HG02678 (cell line): ENCODE measurements at regions not wholly inside any gene's neighbourhood (a gene's known extent, or its start where the extent isn't known, plus 50 kb on each side); places are given as distances from the start of the nearest gene placed in this dataset.
A peak's percentile ranks its signal among the peaks of the same experiment; 100 is the strongest.

Experiments used
- ATAC-seq: cut with Tn5 transposase; IDR thresholded peaks from one replicate; pipeline ENCODE4 v1.9.1; 2021; ENCODE audit warnings: mild to moderate bottlenecking, moderate library complexity; ENCODE audit not compliant: unreplicated experiment

- ATAC-seq = no peak
Measured at GRCh38 chr2:160672211-160672610, 178.6 kb upstream of the RBMS1 start.

GRCh38 chr2:160674146-160674750 lies 180.6 kb upstream of the RBMS1 start:
- no peak for ATAC-seq

DNA sequence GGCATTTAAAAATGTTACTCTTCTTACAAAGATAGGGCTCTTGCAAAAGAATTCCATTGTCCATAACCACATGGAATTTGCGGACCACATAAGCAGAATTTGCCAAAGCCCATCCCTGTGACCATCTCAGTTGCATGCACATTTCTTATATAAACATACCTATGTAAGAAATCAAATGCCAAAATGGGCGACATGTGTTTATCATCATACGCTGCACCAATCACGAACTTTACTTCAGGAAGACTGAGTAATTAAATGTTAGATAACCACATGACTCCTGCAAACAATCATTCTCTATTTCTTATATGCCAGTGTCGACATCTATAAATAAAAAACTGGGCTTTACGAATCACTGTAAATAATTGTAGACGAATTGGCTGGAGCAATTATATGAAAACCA lies 186.1 kb upstream of the RBMS1 start:
- ATAC-seq = no peak

DNA sequence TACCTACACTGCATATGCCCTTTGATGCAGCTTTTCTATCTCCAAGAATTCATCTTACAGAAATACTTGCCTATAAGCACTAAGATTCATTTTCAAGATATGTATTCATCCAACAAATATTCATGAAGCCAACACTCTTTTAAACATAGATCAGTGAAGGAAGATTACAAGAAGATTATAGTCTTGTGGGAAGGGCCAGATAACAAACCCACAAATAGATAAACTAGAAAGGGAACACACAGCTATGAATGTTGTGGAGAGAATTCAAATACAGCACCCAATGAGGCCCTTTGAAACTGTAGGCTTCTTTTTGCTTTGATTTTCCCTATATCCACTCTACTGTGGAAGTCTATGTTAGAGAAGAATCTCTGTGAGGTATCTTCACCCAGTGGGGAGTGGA lies 186.7 kb upstream of the RBMS1 start:
- ATAC-seq = no peak

- ATAC-seq = no peak
Measured at GRCh38 chr2:160680974-160681373, 187.4 kb upstream of the RBMS1 start.

DNA sequence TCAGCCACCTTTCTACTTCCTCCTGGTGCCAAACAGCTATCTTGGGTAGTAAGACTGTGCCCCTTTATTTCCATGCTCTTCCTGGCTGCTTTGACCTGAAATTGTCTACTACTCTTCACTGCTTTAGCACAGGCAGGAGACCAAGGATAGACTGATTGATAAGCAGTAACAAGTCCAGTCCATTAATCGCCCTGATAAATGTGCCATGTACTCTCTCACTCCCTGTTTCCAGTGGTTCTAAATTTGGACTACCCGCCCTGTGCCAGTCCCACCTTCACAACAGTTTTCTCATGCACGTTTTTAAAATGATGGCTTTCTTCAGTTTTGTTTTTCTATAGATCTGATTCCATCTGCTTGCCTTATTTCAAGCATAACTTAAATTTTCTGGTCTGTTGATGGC lies 189.6 kb upstream of the RBMS1 start:
- ATAC-seq = no peak

DNA sequence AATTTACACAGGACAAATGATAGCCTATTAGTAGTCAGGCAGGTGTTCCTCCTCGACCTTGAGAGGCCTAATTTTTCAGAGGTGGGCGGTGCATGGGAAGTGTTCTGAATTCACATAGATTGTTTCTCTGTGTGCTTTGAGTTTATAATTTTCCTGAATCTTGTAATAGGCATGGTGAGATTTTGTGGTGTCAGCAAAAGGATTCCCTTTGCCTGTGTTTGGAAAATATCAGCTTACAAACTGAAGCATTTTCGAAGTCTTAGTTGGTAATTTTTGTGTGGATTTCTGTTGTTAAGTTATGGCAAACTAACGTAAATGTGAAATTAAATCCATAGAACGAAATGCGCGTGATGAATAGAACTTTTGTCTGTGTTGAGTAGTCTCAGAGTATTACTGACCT lies 194.0 kb upstream of the RBMS1 start:
- no peak for ATAC-seq

DNA sequence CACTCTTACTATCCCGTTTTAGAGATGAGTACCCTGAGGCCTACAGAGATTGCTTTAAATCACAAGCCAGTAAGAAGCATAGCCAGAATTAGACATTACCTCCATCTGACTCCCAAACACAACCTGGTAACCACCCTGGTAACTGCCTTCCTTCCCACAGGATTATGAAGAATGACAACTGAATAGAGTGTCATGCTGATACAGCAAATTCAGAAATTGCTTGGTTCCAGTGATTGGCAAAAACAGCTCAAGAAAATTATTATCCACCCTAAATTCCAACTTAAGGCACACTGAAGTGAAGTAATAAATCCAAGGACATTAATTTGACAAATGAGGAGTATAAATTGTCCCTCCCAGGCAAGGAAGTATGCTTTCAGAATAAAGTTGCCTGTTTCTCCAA lies 195.8 kb upstream of the RBMS1 start:
- no peak for ATAC-seq

GRCh38 chr2:160694221-160694620 lies 200.6 kb upstream of the RBMS1 start:
- no peak for ATAC-seq

- peak; percentile 51 for ATAC-seq
Measured at GRCh38 chr2:160694631-160695030, 201.0 kb upstream of the RBMS1 start.

GRCh38 chr2:160695402-160696086 lies 201.9 kb upstream of the RBMS1 start:
- no peak for ATAC-seq

- no peak for ATAC-seq
Measured at GRCh38 chr2:160696087-160696452, 202.5 kb upstream of the RBMS1 start.

DNA sequence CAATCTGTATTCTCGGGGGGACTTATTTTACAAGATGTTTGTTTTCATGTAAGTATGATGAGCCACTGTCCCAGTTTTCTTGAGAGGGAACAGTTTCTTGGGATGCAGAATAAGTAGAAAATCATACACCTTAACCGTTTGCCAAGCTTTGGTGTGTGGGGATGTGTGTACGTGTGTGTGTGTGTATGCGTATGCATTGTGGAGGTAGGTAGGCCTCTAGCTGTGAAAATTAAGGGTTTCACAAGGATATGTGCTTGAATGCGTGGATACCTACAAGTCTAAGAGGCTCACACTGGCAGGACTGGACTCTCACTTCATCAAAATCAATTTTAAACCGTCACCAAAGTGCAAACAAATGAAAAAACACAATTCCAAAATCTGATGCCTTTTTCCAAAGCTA lies 204.2 kb upstream of the RBMS1 start:
- no peak for ATAC-seq

GRCh38 chr2:160700021-160700814 lies 206.6 kb upstream of the RBMS1 start:
- no peak for ATAC-seq

DNA sequence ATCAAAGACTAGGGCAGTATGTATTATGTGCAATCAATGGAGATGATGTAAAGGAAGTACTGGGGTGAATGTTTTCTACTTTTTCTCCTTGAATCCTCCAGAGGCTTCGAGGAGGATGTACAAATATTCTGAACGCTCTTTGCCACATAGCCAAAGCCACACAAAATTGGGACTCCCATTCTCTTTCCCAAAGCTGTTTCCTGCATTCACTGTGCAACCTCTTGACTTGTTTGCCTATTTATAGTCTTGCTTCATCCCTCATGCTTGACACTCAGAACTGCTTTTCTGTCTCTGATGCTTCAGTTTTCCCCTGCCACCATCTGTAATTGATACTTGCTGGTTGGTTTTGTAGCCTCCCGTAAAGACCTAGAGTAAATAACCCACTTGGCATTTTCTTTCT lies 208.2 kb upstream of the RBMS1 start:
- no peak for ATAC-seq

GRCh38 chr2:160702754-160703153 lies 209.1 kb upstream of the RBMS1 start:
- no peak for ATAC-seq

DNA sequence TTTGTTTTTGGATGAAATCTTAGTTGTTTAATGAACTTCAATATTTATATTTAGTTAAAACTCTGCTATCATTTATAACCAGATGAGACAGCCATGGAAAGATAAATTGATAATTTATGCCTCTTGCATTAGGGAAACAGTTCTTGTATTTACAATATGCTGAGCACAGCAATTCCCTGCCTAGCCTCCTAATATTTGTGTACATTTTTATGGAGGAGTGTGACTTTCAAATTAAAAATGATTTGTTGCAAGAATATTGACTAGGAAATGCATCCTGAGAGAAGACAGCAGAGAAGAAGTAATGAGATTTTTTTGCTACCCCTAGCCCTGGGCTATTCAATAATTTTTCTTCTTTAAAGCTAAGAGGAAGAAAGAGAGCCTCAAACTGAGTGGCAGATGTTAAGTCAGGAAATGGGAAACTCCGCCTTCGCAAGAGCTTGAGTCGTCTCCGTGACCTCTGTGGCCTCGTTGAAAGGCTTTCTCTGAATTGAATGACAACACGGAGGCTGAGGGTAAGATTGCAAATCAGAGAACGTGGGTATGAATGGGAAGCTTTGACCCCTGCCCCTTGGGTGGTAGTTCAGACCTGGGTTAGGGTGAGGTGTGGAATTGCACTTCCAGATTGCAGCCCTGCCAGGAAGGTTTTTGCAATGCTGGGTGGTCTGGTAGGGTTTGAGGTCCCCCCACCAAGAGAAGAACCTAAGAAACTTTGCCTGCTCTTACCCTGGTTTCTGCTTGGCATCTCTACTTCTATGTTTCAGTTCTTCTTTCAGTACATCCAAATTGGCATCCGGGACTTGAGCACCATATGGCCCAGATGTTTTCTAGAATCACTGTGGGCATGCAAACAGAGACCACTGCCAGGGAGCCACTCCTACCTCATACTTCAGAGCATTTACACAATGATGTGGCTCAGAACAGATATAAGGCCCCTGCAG lies 210.3 kb upstream of the RBMS1 start:
- ATAC-seq = peak; percentile 88

DNA sequence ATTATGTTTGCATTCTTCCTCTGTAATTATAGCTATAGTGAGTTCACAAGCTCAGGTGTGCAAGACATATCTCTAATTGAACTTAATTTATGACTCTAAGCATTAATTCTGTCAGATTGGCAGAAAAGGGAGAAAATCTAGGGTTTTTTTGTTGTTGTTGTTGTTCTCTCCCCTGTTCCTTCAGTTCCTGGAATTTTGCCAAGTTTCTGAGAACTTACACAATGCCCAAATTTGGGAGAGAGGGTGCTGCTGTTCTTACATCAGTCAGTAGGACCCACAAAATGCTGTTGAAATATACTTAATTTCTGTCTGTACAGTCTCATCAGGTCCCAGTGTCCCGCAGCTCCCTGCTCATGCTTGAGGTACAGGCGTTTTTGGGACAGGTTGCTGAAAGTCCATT lies 221.8 kb upstream of the RBMS1 start:
- no peak for ATAC-seq

- no peak for ATAC-seq
Measured at GRCh38 chr2:160719116-160719515, 225.5 kb upstream of the RBMS1 start.

GRCh38 chr2:160720098-160720497 lies 226.5 kb upstream of the RBMS1 start:
- ATAC-seq = no peak
